H1 (cell line): ENCODE measurements at regions not wholly inside any gene's neighbourhood (a gene's known extent, or its start where the extent isn't known, plus 50 kb on each side); places are given as distances from the start of the nearest gene placed in this dataset.

ENCODE experiments used
- CHD7 ChIP-seq: fragments of 300-600 bp; sonication (generic); IDR thresholded peaks from 2 replicates; pipeline ENCODE4 v1.7.1; 2012; ENCODE audit warnings: low read length, moderate library complexity, mild to moderate bottlenecking, inconsistent platforms; ENCODE audit not compliant: insufficient replicate concordance
- MAFK ChIP-seq: IDR thresholded peaks from 2 replicates; pipeline ENCODE4 v1.6.1; 2012; ENCODE audit warnings: low read depth, mild to moderate bottlenecking, improper control_type of control experiment, low read length
- POLR2A ChIP-seq, 2 experiments: IDR thresholded peaks; 1 replicate in 1 of 2; 2 replicates in 1 of 2; pipeline ENCODE4 v1.6.1; 2011; ENCODE audit warnings: low read depth in 2 of 2, low read length in 2 of 2, mild to moderate bottlenecking in 2 of 2; ENCODE audit errors: control extremely low read depth in 1 of 2
- RXRA ChIP-seq: IDR thresholded peaks from 2 replicates; pipeline ENCODE4 v1.6.1; 2011; ENCODE audit warnings: low read depth, mild to moderate bottlenecking, low read length, moderate library complexity; ENCODE audit not compliant: insufficient read depth
- SAP30 ChIP-seq: fragments of 300-600 bp; sonication (generic); IDR thresholded peaks from 2 replicates; pipeline ENCODE4 v1.7.1; 2012; ENCODE audit warnings: low read length, moderate library complexity, mild to moderate bottlenecking, inconsistent platforms; ENCODE audit not compliant: insufficient read depth, insufficient replicate concordance
- SIRT6 ChIP-seq: IDR thresholded peaks from one replicate; pipeline ENCODE4 v1.7.1; 2012; ENCODE audit warnings: low read length, inconsistent platforms
- YY1 ChIP-seq: IDR thresholded peaks from 2 replicates; pipeline ENCODE4 v1.6.1; 2011; ENCODE audit warnings: low read depth, mild to moderate bottlenecking, low read length

- no peak for TF ChIP-seq CHD7
- TF ChIP-seq MAFK = no peak
- no peak for TF ChIP-seq POLR2A (IDR thresholded peaks at IDR 0.05; ENCODE audit: control extremely low read depth in 1 of 2, low read depth in 2 of 2, low read length in 2 of 2)
- TF ChIP-seq RXRA = no peak
- no peak for TF ChIP-seq SAP30
- no peak for TF ChIP-seq YY1
- no peak for TF ChIP-seq SIRT6
- TF ChIP-seq, all 59 proteins: peak for 0
These were observed 307.0 kb upstream of the CWC22 start (continued) for GRCh38 chr2:180314086-180314485.
